Mesothelial cell of epicardium (in vitro differentiated cells): ENCODE measurements at regions not wholly inside any gene's neighbourhood (a gene's known extent, or its start where the extent isn't known, plus 50 kb on each side); places are given as distances from the start of the nearest gene placed in this dataset.

Experiments used
- DNase-seq, 2 experiments: peaks; one replicate each; pipeline ENCODE4 v3.0.0; 2021; ENCODE audit warnings: low spot score in 2 of 2; ENCODE audit not compliant: unreplicated experiment in 2 of 2
- H3K27ac Mint-ChIP-seq: 2 replicates; pipeline ENCODE4 v1.8.0; 2021; ENCODE audit warnings: mixed read lengths
- H3K27me3 Mint-ChIP-seq: 2 replicates; pipeline ENCODE4 v1.8.0; 2021; ENCODE audit warnings: low read depth, mixed read lengths
- H3K36me3 Mint-ChIP-seq: 2 replicates; pipeline ENCODE4 v1.8.0; 2021; ENCODE audit warnings: mixed read lengths
- H3K4me1 Mint-ChIP-seq: 2 replicates; pipeline ENCODE4 v1.8.0; 2021; ENCODE audit warnings: mixed read lengths
- H3K4me3 Mint-ChIP-seq: 2 replicates; pipeline ENCODE4 v1.8.0; 2021; ENCODE audit warnings: mild to moderate bottlenecking, moderate library complexity, mixed read lengths
- H3K9me3 Mint-ChIP-seq: 2 replicates; pipeline ENCODE4 v1.8.0; 2021; ENCODE audit warnings: mixed read lengths
- TF ChIP-seq, protein P1 (sequence below): fragments of 200-600 bp; sonication (generic); IDR thresholded peaks from one replicate; pipeline ENCODE4 v1.5.0; 2021; ENCODE audit warnings: antibody characterized with exemption; ENCODE audit not compliant: unreplicated experiment

DNA sequence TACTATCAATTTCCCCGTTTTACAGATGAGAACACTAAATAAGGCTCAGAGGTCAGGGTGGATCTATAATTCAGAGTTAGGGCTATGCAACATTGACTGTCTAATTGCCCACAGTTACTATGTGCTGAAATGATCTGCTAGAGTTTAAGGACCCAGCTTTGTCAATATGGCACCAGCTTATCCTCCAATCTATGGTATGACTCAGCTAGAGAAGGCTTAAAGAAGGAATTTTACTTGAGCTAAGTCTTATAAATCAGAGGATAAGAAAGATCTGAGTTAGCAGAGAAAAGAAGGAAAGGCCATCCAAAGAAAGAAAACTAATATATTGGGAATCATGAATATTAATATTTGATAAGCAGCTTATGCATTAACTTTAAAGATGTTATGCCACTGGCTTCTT is 78.1 kb downstream of the ASB9 start:
- no peak for DNase-seq
- Mint-ChIP-seq H3K4me3 (no peak overlapping the region), H3K36me3 (no peaks in the 10 kb centered on the region), H3K4me1 (no peaks in the 10 kb centered on the region), H3K27ac (no peak overlapping the region), H3K27me3 (peaks cover 6% of the 10 kb centered on the region), H3K9me3 (peaks cover 22% of the 10 kb centered on the region)
- TF ChIP-seq, protein P1, sequence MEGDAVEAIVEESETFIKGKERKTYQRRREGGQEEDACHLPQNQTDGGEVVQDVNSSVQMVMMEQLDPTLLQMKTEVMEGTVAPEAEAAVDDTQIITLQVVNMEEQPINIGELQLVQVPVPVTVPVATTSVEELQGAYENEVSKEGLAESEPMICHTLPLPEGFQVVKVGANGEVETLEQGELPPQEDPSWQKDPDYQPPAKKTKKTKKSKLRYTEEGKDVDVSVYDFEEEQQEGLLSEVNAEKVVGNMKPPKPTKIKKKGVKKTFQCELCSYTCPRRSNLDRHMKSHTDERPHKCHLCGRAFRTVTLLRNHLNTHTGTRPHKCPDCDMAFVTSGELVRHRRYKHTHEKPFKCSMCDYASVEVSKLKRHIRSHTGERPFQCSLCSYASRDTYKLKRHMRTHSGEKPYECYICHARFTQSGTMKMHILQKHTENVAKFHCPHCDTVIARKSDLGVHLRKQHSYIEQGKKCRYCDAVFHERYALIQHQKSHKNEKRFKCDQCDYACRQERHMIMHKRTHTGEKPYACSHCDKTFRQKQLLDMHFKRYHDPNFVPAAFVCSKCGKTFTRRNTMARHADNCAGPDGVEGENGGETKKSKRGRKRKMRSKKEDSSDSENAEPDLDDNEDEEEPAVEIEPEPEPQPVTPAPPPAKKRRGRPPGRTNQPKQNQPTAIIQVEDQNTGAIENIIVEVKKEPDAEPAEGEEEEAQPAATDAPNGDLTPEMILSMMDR = no peak

DNA sequence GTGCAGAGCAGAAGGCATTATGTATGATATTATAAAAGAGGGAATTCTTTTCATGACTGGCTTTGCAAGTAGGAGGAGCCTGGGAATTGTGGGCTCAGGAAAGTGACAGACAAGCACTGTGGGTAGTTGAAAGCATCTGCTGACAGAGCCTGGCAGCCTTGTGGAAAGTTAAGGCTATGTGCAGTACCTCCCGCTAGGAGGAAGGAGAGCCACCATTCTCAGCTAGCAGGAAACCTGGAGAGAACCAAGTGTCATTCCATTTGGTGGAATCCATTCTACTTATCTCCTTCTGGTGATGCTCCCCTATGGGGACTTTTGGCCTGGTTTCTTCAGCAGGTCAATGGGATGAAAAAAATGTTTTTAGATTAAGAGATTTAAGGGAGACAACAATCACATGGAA is 81.8 kb downstream of the ASB9 start:
- TF ChIP-seq, protein P1 = no peak
- H3K27me3 Mint-ChIP-seq = peaks cover 5% of the 10 kb centered on the region
- no peak overlapping the region for H3K4me3 Mint-ChIP-seq
- H3K9me3 Mint-ChIP-seq = peaks cover 26% of the 10 kb centered on the region
- H3K36me3 Mint-ChIP-seq = no peaks in the 10 kb centered on the region
- H3K27ac Mint-ChIP-seq = no peak overlapping the region
- no peak for DNase-seq
- H3K4me1 Mint-ChIP-seq = no peaks in the 10 kb centered on the region

DNA sequence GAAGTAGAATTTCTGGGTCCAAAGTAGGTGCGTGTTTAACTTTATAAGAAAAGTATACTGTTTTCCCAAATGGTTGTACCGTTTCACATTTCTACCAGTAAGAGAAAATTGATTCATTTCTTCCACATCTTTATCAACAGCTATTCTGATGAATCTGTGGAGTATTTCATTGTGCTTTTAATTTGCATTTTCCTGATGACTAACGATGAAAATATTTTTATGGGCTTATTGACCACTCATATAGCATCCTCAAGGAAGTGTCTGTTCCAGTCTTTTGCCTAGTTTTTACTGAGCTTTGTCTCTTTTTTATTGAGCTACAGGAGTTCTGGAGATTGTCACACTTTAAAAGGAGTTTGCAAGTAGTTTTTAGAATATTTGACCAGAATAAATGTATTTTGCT is 92.6 kb downstream of the ASB9 start:
- no peak for DNase-seq
- Mint-ChIP-seq H3K4me3 (no peak overlapping the region), H3K9me3 (peaks cover 28% of the 10 kb centered on the region), H3K27ac (no peak overlapping the region), H3K36me3 (no peaks in the 10 kb centered on the region), H3K27me3 (no peaks in the 10 kb centered on the region), H3K4me1 (no peaks in the 10 kb centered on the region)
- TF ChIP-seq, protein P1 = no peak

DNA sequence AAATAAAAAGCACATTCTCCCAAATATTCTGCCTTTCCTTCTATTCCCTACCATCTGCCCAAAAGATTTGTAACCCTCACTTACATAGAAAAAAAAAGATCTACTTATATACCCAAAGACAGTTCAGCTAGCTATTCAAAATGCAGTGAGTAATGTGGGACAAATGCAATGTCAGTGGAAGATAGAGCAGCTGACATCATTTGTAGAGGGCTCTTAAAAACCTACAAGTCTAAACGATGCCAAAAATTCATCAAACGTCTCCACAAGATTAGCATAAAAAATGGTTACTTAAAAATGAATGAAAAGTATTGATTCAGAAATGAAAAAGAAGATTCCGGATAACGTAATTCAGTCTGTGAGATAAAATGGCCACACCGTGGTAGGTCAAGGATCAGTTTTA is 96.5 kb downstream of the ASB9 start:
- no peaks in the 10 kb centered on the region for H3K27me3 Mint-ChIP-seq
- H3K9me3 Mint-ChIP-seq = peaks cover 23% of the 10 kb centered on the region
- no peak overlapping the region for H3K4me3 Mint-ChIP-seq
- no peaks in the 10 kb centered on the region for H3K4me1 Mint-ChIP-seq
- TF ChIP-seq, protein P1 = no peak
- H3K27ac Mint-ChIP-seq = no peak overlapping the region
- H3K36me3 Mint-ChIP-seq = no peaks in the 10 kb centered on the region
- DNase-seq = no peak

DNA sequence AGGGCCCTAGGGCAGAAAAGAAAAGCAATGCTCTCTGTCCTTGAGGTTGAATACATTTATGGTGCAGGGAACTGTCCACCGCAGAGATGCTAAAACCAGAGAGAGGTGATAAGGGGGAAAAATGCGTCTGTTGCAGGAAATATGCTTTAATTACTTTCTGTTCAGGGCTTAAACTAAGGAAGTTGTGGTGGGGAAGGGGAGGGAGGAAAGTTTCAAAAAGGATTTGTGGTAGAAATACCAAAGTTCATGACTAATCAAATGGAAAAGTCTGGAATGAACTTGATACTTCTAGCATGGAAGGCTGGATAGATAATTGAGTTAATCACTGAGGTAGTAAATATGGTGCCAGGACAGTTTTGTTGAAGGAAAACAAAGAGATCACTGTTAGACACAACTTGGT is 99.0 kb downstream of the ASB9 start:
- Mint-ChIP-seq H3K9me3 (peaks cover 30% of the 10 kb centered on the region), H3K27me3 (peaks cover 2% of the 10 kb centered on the region), H3K4me3 (no peak overlapping the region), H3K27ac (no peak overlapping the region), H3K4me1 (no peaks in the 10 kb centered on the region), H3K36me3 (no peaks in the 10 kb centered on the region)
- no peak for DNase-seq
- TF ChIP-seq, protein P1 = no peak

DNA sequence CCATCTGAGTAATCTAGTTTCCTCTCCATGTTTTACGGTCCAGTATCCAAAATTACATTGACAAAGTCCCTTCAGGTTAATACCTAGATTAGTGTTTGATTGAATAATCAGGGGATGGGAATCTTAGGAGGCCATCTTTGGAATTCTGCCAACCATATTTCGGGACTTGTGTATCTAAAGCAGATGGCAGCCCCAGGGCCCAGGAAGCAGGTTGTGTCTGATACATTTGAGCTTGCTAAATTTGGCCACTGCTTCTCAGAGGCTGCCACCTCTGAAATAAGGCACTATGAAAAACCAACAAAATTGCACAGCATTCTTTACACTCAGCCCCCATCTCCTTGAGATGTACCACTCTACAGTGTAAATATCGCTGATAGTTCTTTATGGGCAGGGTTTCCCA is 102.1 kb downstream of the ASB9 start:
- Mint-ChIP-seq H3K9me3 (peaks cover 35% of the 10 kb centered on the region), H3K27ac (no peak overlapping the region), H3K27me3 (peaks cover 4% of the 10 kb centered on the region), H3K4me3 (no peak overlapping the region), H3K36me3 (no peaks in the 10 kb centered on the region), H3K4me1 (no peaks in the 10 kb centered on the region)
- no peak for DNase-seq
- TF ChIP-seq, protein P1 = no peak
